GM12892 (cell line): ENCODE measurements at regions not wholly inside any gene's neighbourhood (a gene's known extent, or its start where the extent isn't known, plus 50 kb on each side); places are given as distances from the start of the nearest gene placed in this dataset.

ENCODE experiments used
- POLR2A ChIP-seq: IDR thresholded peaks from 2 replicates; pipeline ENCODE4 v1.6.1; 2011; ENCODE audit warnings: low read depth, low read length, control low read depth
- POLR2AphosphoS5 ChIP-seq: IDR thresholded peaks from 2 replicates; pipeline ENCODE4 v1.6.1; 2011; ENCODE audit warnings: low read depth, low read length, control low read depth
- TAF1 ChIP-seq: IDR thresholded peaks from 2 replicates; pipeline ENCODE4 v1.6.1; 2011; ENCODE audit warnings: low read depth, mild to moderate bottlenecking, control low read depth, low read length, borderline replicate concordance

DNA sequence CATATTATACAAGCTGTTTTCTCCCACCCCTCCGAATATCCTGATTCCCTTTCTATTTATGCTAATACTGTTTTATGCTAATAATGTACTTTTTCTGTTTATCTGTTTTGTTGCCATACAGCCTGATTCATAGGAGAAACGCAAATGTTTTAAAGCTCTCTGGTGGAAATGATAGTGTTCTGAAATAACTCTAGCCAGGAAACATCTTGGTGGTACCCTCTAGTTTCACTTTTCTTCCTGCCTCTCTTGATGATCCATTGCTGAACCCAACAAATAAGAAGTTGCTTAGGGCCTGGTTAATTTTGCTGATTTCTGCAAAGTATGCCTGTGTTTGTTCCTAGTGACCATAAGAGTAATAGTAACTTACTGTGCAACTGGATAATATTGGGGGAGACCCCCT lies 148.4 kb upstream of the KCTD1 start:
- no peak for TF ChIP-seq POLR2AphosphoS5
- no peak for TF ChIP-seq POLR2A
- TF ChIP-seq TAF1, result no peak
